H9 (cell line): ENCODE measurements at regions not wholly inside any gene's neighbourhood (a gene's known extent, or its start where the extent isn't known, plus 50 kb on each side); places are given as distances from the start of the nearest gene placed in this dataset.

Experiments used
- DNase-seq: peaks from one replicate; pipeline ENCODE4 v3.0.0-alpha.2; 2017
- H2AFZ ChIP-seq: one replicate; pipeline ENCODE4 v1.6.1; 2013; ENCODE audit warnings: mild to moderate bottlenecking, low read length, control low read depth, moderate library complexity
- H2AK5ac ChIP-seq: 2 replicates; pipeline ENCODE4 v1.6.1; 2013; ENCODE audit warnings: low read length, control low read depth, mixed read lengths; ENCODE audit not compliant: insufficient read length
- H2BK120ac ChIP-seq: one replicate; pipeline ENCODE4 v1.6.1; 2013; ENCODE audit warnings: low read depth, mild to moderate bottlenecking, low read length, control low read depth, inconsistent platforms; ENCODE audit not compliant: poor library complexity, severe bottlenecking
- H2BK12ac ChIP-seq: 2 replicates; pipeline ENCODE4 v1.6.1; 2013; ENCODE audit warnings: low read length, control low read depth, mixed read lengths, low read depth; ENCODE audit not compliant: insufficient read length
- H2BK15ac ChIP-seq: 2 replicates; pipeline ENCODE4 v1.6.1; 2013; ENCODE audit warnings: low read depth, low read length, control low read depth
- H2BK20ac ChIP-seq: one replicate; pipeline ENCODE4 v1.6.1; 2013; ENCODE audit warnings: low read depth, mild to moderate bottlenecking, low read length, control low read depth, inconsistent platforms; ENCODE audit not compliant: poor library complexity, severe bottlenecking
- H2BK5ac ChIP-seq: 2 replicates; pipeline ENCODE4 v1.6.1; 2013; ENCODE audit warnings: low read length, control low read depth, mixed read lengths; ENCODE audit not compliant: insufficient read length
- H3K14ac ChIP-seq: 2 replicates; pipeline ENCODE4 v1.6.1; 2013; ENCODE audit warnings: low read length, control low read depth; ENCODE audit not compliant: insufficient read depth
- H3K18ac ChIP-seq: 2 replicates; pipeline ENCODE4 v1.6.1; 2013; ENCODE audit warnings: low read depth, mild to moderate bottlenecking, mixed read lengths, low read length, control low read depth; ENCODE audit not compliant: insufficient read length
- H3K23ac ChIP-seq: 2 replicates; pipeline ENCODE4 v1.6.1; 2013; ENCODE audit warnings: low read length, control low read depth, mixed read lengths, low read depth; ENCODE audit not compliant: insufficient read length
- H3K23me2 ChIP-seq: 2 replicates; pipeline ENCODE4 v1.6.1; 2013; ENCODE audit warnings: low read depth, mild to moderate bottlenecking, mixed read lengths, low read length, control low read depth; ENCODE audit not compliant: insufficient read length, poor library complexity, severe bottlenecking
- H3K27ac ChIP-seq: 2 replicates; pipeline ENCODE4 v1.5.1; 2013; ENCODE audit warnings: low read length, control low read depth, mixed read lengths, low read depth; ENCODE audit not compliant: insufficient read length
- H3K27me3 ChIP-seq: 2 replicates; pipeline ENCODE4 v1.6.1; 2013; ENCODE audit warnings: low read length, control low read depth, inconsistent platforms; ENCODE audit not compliant: insufficient read depth
- H3K4ac ChIP-seq: 2 replicates; pipeline ENCODE4 v1.6.1; 2013; ENCODE audit warnings: low read depth, mild to moderate bottlenecking, control low read depth, inconsistent platforms, low read length, moderate library complexity
- H3K4me1 ChIP-seq: 2 replicates; pipeline ENCODE4 v1.6.1; 2013; ENCODE audit warnings: low read length, control low read depth, inconsistent platforms; ENCODE audit not compliant: insufficient read depth
- H3K4me2 ChIP-seq: 2 replicates; pipeline ENCODE4 v1.6.1; 2013; ENCODE audit warnings: low read length, control low read depth, mixed read lengths; ENCODE audit not compliant: insufficient read length, insufficient read depth
- H3K56ac ChIP-seq: 2 replicates; pipeline ENCODE4 v1.6.1; 2013; ENCODE audit warnings: low read depth, mild to moderate bottlenecking, mixed read lengths, low read length, control low read depth; ENCODE audit not compliant: insufficient read length
- H3K79me1 ChIP-seq: 2 replicates; pipeline ENCODE4 v1.6.1; 2013; ENCODE audit warnings: low read depth, mild to moderate bottlenecking, moderate library complexity, low read length, control low read depth, inconsistent platforms; ENCODE audit not compliant: insufficient read depth, poor library complexity, severe bottlenecking
- H3K79me2 ChIP-seq: 2 replicates; pipeline ENCODE4 v1.6.1; 2013; ENCODE audit warnings: low read length, control low read depth, inconsistent platforms; ENCODE audit not compliant: insufficient read depth
- H3K9ac ChIP-seq: 2 replicates; pipeline ENCODE4 v1.6.1; 2013; ENCODE audit warnings: low read length, control low read depth, mixed read lengths; ENCODE audit not compliant: insufficient read length; ENCODE audit errors: extremely low read depth
- H3K9me3 ChIP-seq: one replicate; pipeline ENCODE4 v1.6.1; 2013; ENCODE audit warnings: low read depth, low read length, inconsistent platforms; ENCODE audit not compliant: control insufficient read depth
- H3T11ph ChIP-seq: one replicate; pipeline ENCODE4 v1.6.1; 2013; ENCODE audit warnings: mild to moderate bottlenecking, low read length, control low read depth, inconsistent platforms
- H4K20me1 ChIP-seq: one replicate; pipeline ENCODE4 v1.6.1; 2013; ENCODE audit not compliant: control insufficient read depth, insufficient read length, insufficient read depth
- H4K5ac ChIP-seq: 2 replicates; pipeline ENCODE4 v1.6.1; 2013; ENCODE audit warnings: low read depth, mild to moderate bottlenecking, mixed read lengths, low read length, control low read depth; ENCODE audit not compliant: insufficient read length
- H4K8ac ChIP-seq: replicated peaks from 2 replicates; pipeline ENCODE4 v1.6.1; 2013; ENCODE audit warnings: low read length, control low read depth, mixed read lengths, low read depth; ENCODE audit not compliant: insufficient read length
- H4K91ac ChIP-seq: 2 replicates; pipeline ENCODE4 v1.6.1; 2013; ENCODE audit warnings: low read depth, mild to moderate bottlenecking, moderate library complexity, mixed read lengths, low read length, control low read depth; ENCODE audit not compliant: insufficient read length
- H3K27ac Mint-ChIP-seq, 3 experiments: 2 replicates in 2 of 3; 3 replicates in 1 of 3; pipeline ENCODE4 v1.8.0; 2020 to 2021; ENCODE audit warnings: mixed read lengths in 3 of 3, mild to moderate bottlenecking in 1 of 3, moderate library complexity in 1 of 3
- H3K27me3 Mint-ChIP-seq: 2 replicates; pipeline ENCODE4 v1.8.0; 2021; ENCODE audit warnings: low read depth, mild to moderate bottlenecking, moderate library complexity, mixed read lengths
- H3K36me3 Mint-ChIP-seq, 3 experiments: 2 replicates in 2 of 3; 3 replicates in 1 of 3; pipeline ENCODE4 v1.8.0; 2020 to 2021; ENCODE audit warnings: low read depth in 3 of 3, mixed read lengths in 3 of 3; ENCODE audit not compliant: insufficient read depth in 1 of 3
- H3K4me1 Mint-ChIP-seq, 2 experiments: 2 replicates each; pipeline ENCODE4 v1.8.0; 2020; ENCODE audit warnings: mixed read lengths in 2 of 2
- H3K4me3 Mint-ChIP-seq, 2 experiments: 2 replicates in 1 of 2; 3 replicates in 1 of 2; pipeline ENCODE4 v1.8.0; 2020 to 2021; ENCODE audit warnings: mild to moderate bottlenecking in 2 of 2, mixed read lengths in 2 of 2, moderate library complexity in 1 of 2
- H3K9me3 Mint-ChIP-seq, 2 experiments: 2 replicates in 1 of 2; 3 replicates in 1 of 2; pipeline ENCODE4 v1.8.0; 2020; ENCODE audit warnings: mild to moderate bottlenecking in 2 of 2, mixed read lengths in 2 of 2, moderate library complexity in 1 of 2
- CTCF ChIP-seq: fragments of 200-600 bp; sonication (generic); conservative IDR thresholded peaks from 3 replicates; pipeline ENCODE4 v1.8.0; 2021; ENCODE audit warnings: antibody characterized with exemption, mild to moderate bottlenecking
- WGBS: extraction: QIAGEN DNeasy Blood & Tissue Kit; methylation state at CpG from one replicate; pipeline ENCODE4 v1.1.7; 2013; ENCODE audit warnings: missing lambda C conversion rate, low lambda C conversion rate, mixed read lengths; ENCODE audit not compliant: insufficient read length; ENCODE audit errors: extremely low coverage; 5-methylcytosine and 5-hydroxymethylcytosine counted together

- Histone ChIP-seq H2AFZ (no peak overlapping the region), H3K56ac (no peak overlapping the region), H3K9me3 (no peaks in the 10 kb centered on the region), H2BK12ac (no peak overlapping the region), H2BK20ac (no peak overlapping the region), H4K8ac (no peak overlapping the region), H3K27ac (no peak overlapping the region), H3K23me2 (no peaks in the 10 kb centered on the region), H3K79me2 (no peaks in the 10 kb centered on the region), H3K4me2 (no peak overlapping the region), H4K20me1 (no peaks in the 10 kb centered on the region), H4K5ac (no peak overlapping the region), H2BK5ac (no peak overlapping the region), H2BK120ac (no peak overlapping the region), H3K4ac (no peak overlapping the region), H3K23ac (no peak overlapping the region), H4K91ac (no peak overlapping the region), H2AK5ac (no peak overlapping the region), H2BK15ac (no peak overlapping the region), H3K9ac (no peak overlapping the region), H3T11ph (no peak overlapping the region), H3K4me1 (no peaks in the 10 kb centered on the region), H3K14ac (no peak overlapping the region), H3K27me3 (no peaks in the 10 kb centered on the region), H3K18ac (no peak overlapping the region), H3K79me1 (no peaks in the 10 kb centered on the region)
- H3K4me3 Mint-ChIP-seq = no peak overlapping the region
- H3K9me3 Mint-ChIP-seq = no peaks in the 10 kb centered on the region; a peak in 1 of 5 replicates
- H3K27ac Mint-ChIP-seq = no peak overlapping the region; a peak in 1 of 7 replicates
- no CpG with 5 or more reads among the region's 3 CpGs for WGBS
- H3K27me3 Mint-ChIP-seq = no peaks in the 10 kb centered on the region
- no peak for DNase-seq
- TF ChIP-seq CTCF = no peak
- no peaks in the 10 kb centered on the region for H3K36me3 Mint-ChIP-seq
- H3K4me1 Mint-ChIP-seq = no peaks in the 10 kb centered on the region
These were observed 607.5 kb upstream of the KLF12 start for GRCh38 chr13:74741732-74742131.
